EL (cell line): ENCODE measurements at regions not wholly inside any gene's neighbourhood (a gene's known extent, or its start where the extent isn't known, plus 50 kb on each side); places are given as distances from the start of the nearest gene placed in this dataset.

Experiments used
- DNase-seq: peaks from one replicate; pipeline ENCODE4 v3.0.0-alpha.2; 2016

GRCh38 chr10:10830293-10830986 is 187.2 kb upstream of the CELF2 start:
- peak; percentile 83 for DNase-seq

- peak; percentile 89 for DNase-seq
These were observed 186.6 kb upstream of the CELF2 start for GRCh38 chr10:10831085-10831484.

- DNase-seq = no peak
These were observed 183.7 kb upstream of the CELF2 start for GRCh38 chr10:10833955-10834354.

- no peak for DNase-seq
These were observed 173.4 kb upstream of the CELF2 start for GRCh38 chr10:10844251-10844650.

- no peak for DNase-seq
These were observed 172.5 kb upstream of the CELF2 start for GRCh38 chr10:10845185-10845584.

- no peak for DNase-seq
These were observed 171.7 kb upstream of the CELF2 start for GRCh38 chr10:10845826-10846503.

- no peak for DNase-seq
These were observed 171.2 kb upstream of the CELF2 start for GRCh38 chr10:10846504-10846900.

- no peak for DNase-seq
These were observed 170.3 kb upstream of the CELF2 start for GRCh38 chr10:10847387-10847786.

GRCh38 chr10:10848488-10849111 is 169.1 kb upstream of the CELF2 start:
- no peak for DNase-seq

GRCh38 chr10:10849306-10849705 is 168.4 kb upstream of the CELF2 start:
- DNase-seq = no peak

GRCh38 chr10:10850214-10850613 is 167.5 kb upstream of the CELF2 start:
- no peak for DNase-seq

- DNase-seq = no peak
These were observed 165.2 kb upstream of the CELF2 start for GRCh38 chr10:10852464-10852863.

GRCh38 chr10:10853954-10854353 is 163.7 kb upstream of the CELF2 start:
- no peak for DNase-seq

- no peak for DNase-seq
These were observed 162.9 kb upstream of the CELF2 start for GRCh38 chr10:10854725-10855124.

- no peak for DNase-seq
These were observed 162.5 kb upstream of the CELF2 start for GRCh38 chr10:10855151-10855581.

- no peak for DNase-seq
These were observed 157.2 kb upstream of the CELF2 start for GRCh38 chr10:10860455-10860976.

- DNase-seq = peak; percentile 39
These were observed 152.4 kb upstream of the CELF2 start for GRCh38 chr10:10865303-10865702.

GRCh38 chr10:10865913-10866312 is 151.8 kb upstream of the CELF2 start:
- DNase-seq = no peak

- peak; percentile 72 for DNase-seq
These were observed 148.1 kb upstream of the CELF2 start for GRCh38 chr10:10869592-10869991.

- DNase-seq = no peak
These were observed 147.0 kb upstream of the CELF2 start for GRCh38 chr10:10870523-10871241.

- DNase-seq = no peak
These were observed 146.3 kb upstream of the CELF2 start for GRCh38 chr10:10871352-10871751.

- DNase-seq = peak; percentile 94
These were observed 145.5 kb upstream of the CELF2 start for GRCh38 chr10:10872035-10872673.

GRCh38 chr10:10872764-10873163 is 144.9 kb upstream of the CELF2 start:
- peak; percentile 8 for DNase-seq
